ENCODE measurements at regions not wholly inside any gene's neighbourhood (a gene's known extent, or its start where the extent isn't known, plus 50 kb on each side); places are given as distances from the start of the nearest gene placed in this dataset.
"Not testable (repeated sequence)": the region's sequence is repeated elsewhere in the genome, so short reads cannot be mapped to it uniquely, and the experiment has no call there.

DNA sequence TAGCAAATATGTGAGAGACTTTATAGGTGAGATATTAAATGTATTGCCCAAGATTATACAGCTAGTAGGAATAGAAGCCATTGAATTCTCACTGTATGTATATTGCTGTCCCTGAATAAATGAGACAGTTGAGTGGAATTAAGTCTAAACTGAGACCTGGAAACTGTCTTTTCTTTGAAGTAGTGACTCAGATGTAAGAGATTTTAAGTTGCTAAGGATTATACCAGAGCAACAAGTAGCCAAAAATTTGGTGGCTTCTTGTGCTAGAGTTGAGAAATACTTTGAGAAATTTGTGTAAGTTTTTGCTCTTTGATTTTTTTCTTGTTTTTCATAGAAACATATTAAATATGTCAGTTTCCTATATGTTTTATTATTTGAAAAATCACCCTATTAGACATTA, 58.7 kb downstream of the TANC2 start:
- Histone ChIP-seq H2BK15ac (ENCODE audit: low read length) (no peak overlapping the region), H3K4me3 (ENCODE audit: low read length in 2 of 2) (no peak overlapping the region), H2BK120ac (ENCODE audit: low read depth, low read length) (no peak overlapping the region), H3K4ac (ENCODE audit: low read length) (no peak overlapping the region), H4K91ac (ENCODE audit: low read depth, low read length, poor library complexity) (no peak overlapping the region), H3K4me1 (ENCODE audit: control insufficient read depth in 2 of 2, insufficient read depth in 1 of 2, low read depth in 1 of 2, low read length in 2 of 2) (no peaks in the 10 kb centered on the region), H3K9ac (ENCODE audit: low read depth, low read length, poor library complexity) (no peak overlapping the region), H3K27me3 (ENCODE audit: control insufficient read depth in 3 of 3, insufficient read depth in 3 of 3, low read depth in 1 of 3, low read length in 3 of 3) (no peaks in the 10 kb centered on the region), H3K23ac (ENCODE audit: low read depth, low read length, poor library complexity) (no peak overlapping the region), H3K36me3 (replicated peaks in 1 of 2; ENCODE audit: control insufficient read depth in 2 of 2, insufficient read depth in 2 of 2, low read length in 2 of 2) (no peaks in the 10 kb centered on the region), H3K14ac (ENCODE audit: low read length) (no peak overlapping the region), H2AFZ (ENCODE audit: low read length) (no peak overlapping the region), H3K4me2 (ENCODE audit: insufficient read depth, low read length, poor library complexity, severe bottlenecking) (no peak overlapping the region), H2BK5ac (ENCODE audit: low read length) (no peak overlapping the region), H2AK5ac (ENCODE audit: low read depth, low read length) (no peak overlapping the region), H3K9me3 (replicated peaks in 1 of 2; ENCODE audit: control insufficient read depth in 2 of 2, insufficient read depth in 1 of 2, low read depth in 1 of 2, low read length in 2 of 2) (peaks cover 5 to 6% of the 10 kb centered on the region in 2 donors), H4K8ac (ENCODE audit: low read depth, low read length) (no peak overlapping the region), H3K79me1 (ENCODE audit: low read depth, low read length) (no peaks in the 10 kb centered on the region), H3K27ac (replicated peaks; ENCODE audit: low read length) (no peak overlapping the region), H2BK12ac (ENCODE audit: low read length) (no peak overlapping the region), H3K18ac (ENCODE audit: low read length) (no peak overlapping the region)
- DNase-seq (ENCODE audit: low spot score) = no peak

DNA sequence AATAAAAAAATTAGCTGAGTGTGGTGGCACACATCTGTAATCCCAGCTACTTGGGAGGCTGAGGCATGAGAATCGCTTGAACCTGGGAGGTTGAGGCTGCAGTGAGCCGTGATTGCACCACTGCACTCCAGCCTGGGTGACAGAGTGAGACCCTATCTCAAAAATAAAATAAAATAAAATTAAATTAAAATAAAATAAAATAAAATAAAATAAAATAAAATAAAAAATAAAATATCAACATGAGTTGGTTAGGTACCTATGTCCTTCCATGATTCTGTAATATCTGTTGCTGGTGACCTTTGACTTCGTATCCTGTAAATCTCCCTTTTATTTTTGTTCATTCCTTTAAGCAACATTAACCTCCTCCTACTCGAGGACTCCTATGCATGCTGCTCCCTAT, 59.6 kb downstream of the TANC2 start:
- not testable (repeated sequence) for H3K4me1 ChIP-seq (ENCODE audit: control insufficient read depth in 2 of 2, insufficient read depth in 1 of 2, low read depth in 1 of 2, low read length in 2 of 2); H3K27ac ChIP-seq (replicated peaks; ENCODE audit: low read length); H2BK120ac ChIP-seq (ENCODE audit: low read depth, low read length); H3K18ac ChIP-seq (ENCODE audit: low read length); H3K79me1 ChIP-seq (ENCODE audit: low read depth, low read length); H3K14ac ChIP-seq (ENCODE audit: low read length); H3K9ac ChIP-seq (ENCODE audit: low read depth, low read length, poor library complexity); H4K91ac ChIP-seq (ENCODE audit: low read depth, low read length, poor library complexity); H2AK5ac ChIP-seq (ENCODE audit: low read depth, low read length); DNase-seq (ENCODE audit: low spot score); H3K27me3 ChIP-seq (ENCODE audit: control insufficient read depth in 3 of 3, insufficient read depth in 3 of 3, low read depth in 1 of 3, low read length in 3 of 3); H2BK15ac ChIP-seq (ENCODE audit: low read length); H2BK5ac ChIP-seq (ENCODE audit: low read length); H3K9me3 ChIP-seq (replicated peaks in 1 of 2; ENCODE audit: control insufficient read depth in 2 of 2, insufficient read depth in 1 of 2, low read depth in 1 of 2, low read length in 2 of 2); H2AFZ ChIP-seq (ENCODE audit: low read length); H2BK12ac ChIP-seq (ENCODE audit: low read length); H3K4ac ChIP-seq (ENCODE audit: low read length); H3K4me3 ChIP-seq (ENCODE audit: low read length in 2 of 2); H3K4me2 ChIP-seq (ENCODE audit: insufficient read depth, low read length, poor library complexity, severe bottlenecking); H3K36me3 ChIP-seq (replicated peaks in 1 of 2; ENCODE audit: control insufficient read depth in 2 of 2, insufficient read depth in 2 of 2, low read length in 2 of 2); H4K8ac ChIP-seq (ENCODE audit: low read depth, low read length); H3K23ac ChIP-seq (ENCODE audit: low read depth, low read length, poor library complexity)
- no CpG with 5 or more reads among the region's 4 CpGs for whole genome bisulfite sequencing, 2 donors (ENCODE audit: extremely low coverage in 2 of 2, insufficient read length in 2 of 2, insufficient replicate concordance in 1 of 2)

DNA sequence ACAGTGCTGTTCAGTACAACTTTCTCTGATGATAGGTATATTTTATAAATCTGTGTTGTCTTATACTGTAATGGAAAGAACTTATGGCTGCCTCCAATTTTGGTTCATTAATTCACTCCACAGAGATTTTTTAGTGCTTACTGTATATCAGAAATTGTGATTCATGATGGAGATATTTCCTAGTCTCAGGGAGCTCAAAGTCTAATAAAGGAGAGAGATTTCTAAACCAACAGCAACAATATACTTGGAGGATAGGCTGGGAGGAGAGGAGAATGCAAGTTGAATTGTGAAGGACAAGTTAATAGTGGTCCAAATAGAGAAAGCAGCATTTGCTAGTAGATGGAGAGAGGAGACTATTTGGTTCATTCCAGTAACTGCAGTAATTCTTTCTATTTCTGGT, 63.5 kb downstream of the TANC2 start:
- no peak for DNase-seq (ENCODE audit: low spot score)
- Histone ChIP-seq H3K14ac (ENCODE audit: low read length) (no peak overlapping the region), H3K36me3 (replicated peaks in 1 of 2; ENCODE audit: control insufficient read depth in 2 of 2, insufficient read depth in 2 of 2, low read length in 2 of 2) (no peaks in the 10 kb centered on the region), H3K4me1 (ENCODE audit: control insufficient read depth in 2 of 2, insufficient read depth in 1 of 2, low read depth in 1 of 2, low read length in 2 of 2) (no peaks in the 10 kb centered on the region), H3K23ac (ENCODE audit: low read depth, low read length, poor library complexity) (no peak overlapping the region), H2AFZ (ENCODE audit: low read length) (no peak overlapping the region), H2BK12ac (ENCODE audit: low read length) (no peak overlapping the region), H2AK5ac (ENCODE audit: low read depth, low read length) (no peak overlapping the region), H3K18ac (ENCODE audit: low read length) (no peak overlapping the region), H2BK5ac (ENCODE audit: low read length) (no peak overlapping the region), H2BK15ac (ENCODE audit: low read length) (no peak overlapping the region), H3K4ac (ENCODE audit: low read length) (no peak overlapping the region), H4K8ac (ENCODE audit: low read depth, low read length) (no peak overlapping the region), H3K9ac (ENCODE audit: low read depth, low read length, poor library complexity) (no peak overlapping the region), H3K4me3 (ENCODE audit: low read length in 2 of 2) (no peak overlapping the region), H2BK120ac (ENCODE audit: low read depth, low read length) (no peak overlapping the region), H3K4me2 (ENCODE audit: insufficient read depth, low read length, poor library complexity, severe bottlenecking) (no peak overlapping the region), H3K27ac (replicated peaks; ENCODE audit: low read length) (no peak overlapping the region), H3K9me3 (replicated peaks in 1 of 2; ENCODE audit: control insufficient read depth in 2 of 2, insufficient read depth in 1 of 2, low read depth in 1 of 2, low read length in 2 of 2) (peaks cover 0 to 7% of the 10 kb centered on the region in 2 donors), H3K27me3 (ENCODE audit: control insufficient read depth in 3 of 3, insufficient read depth in 3 of 3, low read depth in 1 of 3, low read length in 3 of 3) (no peaks in the 10 kb centered on the region), H4K91ac (ENCODE audit: low read depth, low read length, poor library complexity) (no peak overlapping the region), H3K79me1 (ENCODE audit: low read depth, low read length) (no peaks in the 10 kb centered on the region)

- Histone ChIP-seq H3K4me1 (ENCODE audit: control insufficient read depth in 2 of 2, insufficient read depth in 1 of 2, low read depth in 1 of 2, low read length in 2 of 2) (no peaks in the 10 kb centered on the region), H3K23ac (ENCODE audit: low read depth, low read length, poor library complexity) (no peak overlapping the region), H3K4me2 (ENCODE audit: insufficient read depth, low read length, poor library complexity, severe bottlenecking) (no peak overlapping the region), H2BK15ac (ENCODE audit: low read length) (no peak overlapping the region), H2BK5ac (ENCODE audit: low read length) (no peak overlapping the region), H3K4ac (ENCODE audit: low read length) (no peak overlapping the region), H3K36me3 (replicated peaks in 1 of 2; ENCODE audit: control insufficient read depth in 2 of 2, insufficient read depth in 2 of 2, low read length in 2 of 2) (no peaks in the 10 kb centered on the region), H4K8ac (ENCODE audit: low read depth, low read length) (no peak overlapping the region), H3K9me3 (replicated peaks in 1 of 2; ENCODE audit: control insufficient read depth in 2 of 2, insufficient read depth in 1 of 2, low read depth in 1 of 2, low read length in 2 of 2) (peaks cover 0 to 13% of the 10 kb centered on the region in 2 donors), H3K27me3 (ENCODE audit: control insufficient read depth in 3 of 3, insufficient read depth in 3 of 3, low read depth in 1 of 3, low read length in 3 of 3) (no peaks in the 10 kb centered on the region), H2BK12ac (ENCODE audit: low read length) (no peak overlapping the region), H3K14ac (ENCODE audit: low read length) (no peak overlapping the region), H3K4me3 (ENCODE audit: low read length in 2 of 2) (no peak overlapping the region), H2AFZ (ENCODE audit: low read length) (no peak overlapping the region), H2BK120ac (ENCODE audit: low read depth, low read length) (no peak overlapping the region), H3K18ac (ENCODE audit: low read length) (no peak overlapping the region), H2AK5ac (ENCODE audit: low read depth, low read length) (no peak overlapping the region), H4K91ac (ENCODE audit: low read depth, low read length, poor library complexity) (no peak overlapping the region), H3K27ac (replicated peaks; ENCODE audit: low read length) (no peak overlapping the region), H3K9ac (ENCODE audit: low read depth, low read length, poor library complexity) (no peak overlapping the region), H3K79me1 (ENCODE audit: low read depth, low read length) (no peaks in the 10 kb centered on the region)
- no peak for DNase-seq (ENCODE audit: low spot score)
- no CpG with 5 or more reads among the region's 2 CpGs for WGBS, 2 donors (ENCODE audit: extremely low coverage in 2 of 2, insufficient read length in 2 of 2, insufficient replicate concordance in 1 of 2)
These were observed 66.1 kb downstream of the TANC2 start for GRCh38 chr17:63032142-63032541.

Data from neuronal stem cell (in vitro differentiated cells).